HCT116 (cell line): ENCODE measurements at regions not wholly inside any gene's neighbourhood (a gene's known extent, or its start where the extent isn't known, plus 50 kb on each side); places are given as distances from the start of the nearest gene placed in this dataset.

Source experiments
- ATAC-seq: fragments of 200-7000 bp; cut with Tn5 transposase; 2 replicates; pipeline ENCODE4 v1.9.1; 2020; ENCODE audit warnings: mild to moderate bottlenecking, moderate library complexity
- BruUV-seq: library from RNA; stranded (reverse); fragments of 400-500 nt; replicated peaks from 2 replicates; lab custom pipeline; 2021; lab: Mats Ljungman, UMichigan
- CTCF ChIA-PET: fragments of 300-600 bp; sonication (Branson Sonifier 250); formaldehyde crosslinking; loops from one replicate; lab custom pipeline; 2021; ENCODE audit warnings: antibody characterized with exemption; lab: Charles Lee
- POLR2A ChIA-PET: fragments of 300-600, 350-600 bp; sonication (Branson Sonifier 250); formaldehyde crosslinking; loops from one replicate; lab custom pipeline; 2021; ENCODE audit warnings: antibody characterized with exemption; lab: Charles Lee
- RAD21 ChIA-PET, 2 experiments: fragments of 300-600 bp; sonication (Branson Sonifier 250); formaldehyde crosslinking; loops; one replicate each; lab custom pipeline; 2023; ENCODE audit warnings: low total read pairs in 2 of 2; ENCODE audit not compliant: uncharacterized antibody in 2 of 2, unreplicated experiment in 2 of 2, low non-redundant PET in 1 of 2; lab: Charles Lee
- DNase-seq: peaks from one replicate; pipeline ENCODE4 v3.0.0-alpha.2; 2010; ENCODE audit warnings: low read depth, low spot score
- H2AFZ ChIP-seq: fragments of 200-600 bp; shearing (Covaris generic), sonication (generic); 2 replicates; pipeline ENCODE4 v1.6.1; 2017; ENCODE audit warnings: low read depth, mixed run types, mixed read lengths, antibody characterized with exemption, low read length; ENCODE audit not compliant: poor library complexity, severe bottlenecking
- H3K27ac ChIP-seq: 2 replicates; pipeline ENCODE4 v1.5.1; 2012; ENCODE audit warnings: low read depth, low read length
- H3K27me3 ChIP-seq: fragments of 200-600 bp; sonication (generic); 2 replicates; pipeline ENCODE4 v1.6.1; 2016; ENCODE audit warnings: mixed run types, low read length, mixed read lengths; ENCODE audit not compliant: insufficient read depth
- H3K36me3 ChIP-seq, 2 experiments: fragments of 200-500 bp in 1 of 2; fragments of 200-600 bp in 1 of 2; sonication (Bioruptor generic) in 1 of 2; sonication (generic) in 1 of 2; 2 replicates each; pipeline versions ENCODE4 v1.5.1 to v1.6.1; 2014 to 2016; ENCODE audit warnings: low read length in 2 of 2, inconsistent platforms in 1 of 2, mixed read lengths in 1 of 2, mixed run types in 1 of 2; ENCODE audit not compliant: insufficient read depth in 2 of 2, control insufficient read depth in 1 of 2
- H3K4me1 ChIP-seq, 2 experiments: fragments of 200-600 bp in 1 of 2; sonication (generic) in 1 of 2; 2 replicates each; pipeline versions ENCODE4 v1.5.1 to v1.6.1; 2012 to 2017; ENCODE audit warnings: low read length in 2 of 2, inconsistent platforms in 1 of 2, mild to moderate bottlenecking in 1 of 2, mixed read lengths in 1 of 2, mixed run types in 1 of 2, moderate library complexity in 1 of 2; ENCODE audit not compliant: insufficient read depth in 2 of 2, control insufficient read depth in 1 of 2
- H3K4me2 ChIP-seq: fragments of 200-600 bp; sonication (generic); 2 replicates; pipeline ENCODE4 v1.6.1; 2017; ENCODE audit warnings: mixed run types, low read length, mixed read lengths
- H3K4me3 ChIP-seq, 2 experiments: fragments of 200-600 bp in 1 of 2; sonication (generic) in 1 of 2; replicated peaks in 1 of 2; 2 replicates each; pipeline ENCODE4 v1.5.1; 2011 to 2016; ENCODE audit warnings: low read length in 2 of 2, control low read depth in 1 of 2, low read depth in 1 of 2, mild to moderate bottlenecking in 1 of 2, mixed read lengths in 1 of 2, mixed run types in 1 of 2
- H3K79me2 ChIP-seq: fragments of 200-600 bp; sonication (generic); 2 replicates; pipeline ENCODE4 v1.6.1; 2017; ENCODE audit warnings: mild to moderate bottlenecking, mixed run types, low read length, moderate library complexity, mixed read lengths; ENCODE audit not compliant: insufficient read depth
- H3K9ac ChIP-seq: fragments of 200-600 bp; sonication (generic); 2 replicates; pipeline ENCODE4 v1.6.1; 2016; ENCODE audit warnings: low read length, mixed read lengths
- H3K9me2 ChIP-seq: fragments of 200-600 bp; sonication (generic), shearing (Covaris generic); 2 replicates; pipeline ENCODE4 v1.6.1; 2017; ENCODE audit warnings: mixed run types, mild to moderate bottlenecking, moderate library complexity; ENCODE audit not compliant: insufficient read depth
- H3K9me3 ChIP-seq, 2 experiments: fragments of 200-500 bp in 1 of 2; fragments of 200-600 bp in 1 of 2; sonication (Bioruptor generic) in 1 of 2; sonication (generic) in 1 of 2; 2 replicates each; pipeline ENCODE4 v1.6.1; 2014 to 2017; ENCODE audit warnings: low read length in 2 of 2, mixed read lengths in 2 of 2, inconsistent platforms in 1 of 2, low read depth in 1 of 2, mild to moderate bottlenecking in 1 of 2, mixed run types in 1 of 2, moderate library complexity in 1 of 2; ENCODE audit not compliant: control insufficient read depth in 1 of 2, insufficient read depth in 1 of 2
- H4K20me1 ChIP-seq: fragments of 200-600 bp; sonication (generic), shearing (Covaris generic); 2 replicates; pipeline ENCODE4 v1.6.1; 2017; ENCODE audit warnings: mixed run types, mild to moderate bottlenecking, moderate library complexity; ENCODE audit not compliant: insufficient read depth
- CBX3 ChIP-seq: IDR thresholded peaks from 2 replicates; pipeline ENCODE4 v1.6.1; 2012; ENCODE audit warnings: low read depth
- CEBPB ChIP-seq: IDR thresholded peaks from 2 replicates; pipeline ENCODE4 v1.6.1; 2012; ENCODE audit warnings: low read depth
- EGR1 ChIP-seq: IDR thresholded peaks from 2 replicates; pipeline ENCODE4 v1.6.1; 2012; ENCODE audit warnings: low read depth
- EZH2 ChIP-seq: fragments of 200-600 bp; sonication (generic); IDR thresholded peaks from 2 replicates; pipeline ENCODE4 v1.6.1; 2017; ENCODE audit warnings: antibody characterized with exemption, mixed run types
- EZH2phosphoT487 ChIP-seq: fragments of 200-600 bp; IDR thresholded peaks from 2 replicates; pipeline ENCODE4 v1.6.1; 2018; ENCODE audit warnings: antibody characterized with exemption, borderline replicate concordance
- FOSL1 ChIP-seq: IDR thresholded peaks from 2 replicates; pipeline ENCODE4 v1.6.1; 2012; ENCODE audit warnings: low read depth
- MAX ChIP-seq: IDR thresholded peaks from 2 replicates; pipeline ENCODE4 v1.6.1; 2012
- POLR2A ChIP-seq: IDR thresholded peaks from 2 replicates; pipeline ENCODE4 v1.7.0; 2011; ENCODE audit warnings: borderline replicate concordance; ENCODE audit not compliant: insufficient read depth, insufficient read length; ENCODE audit errors: extremely low read depth
- POLR2AphosphoS5 ChIP-seq: IDR thresholded peaks from 2 replicates; pipeline ENCODE4 v1.6.1; 2011; ENCODE audit warnings: mild to moderate bottlenecking, low read depth, low read length, moderate library complexity
- RAD21 ChIP-seq: IDR thresholded peaks from 2 replicates; pipeline ENCODE4 v1.6.1; 2012; ENCODE audit warnings: low read depth, mild to moderate bottlenecking
- REST ChIP-seq: IDR thresholded peaks from 2 replicates; pipeline ENCODE4 v1.6.1; 2012; ENCODE audit warnings: low read depth
- SP1 ChIP-seq: IDR thresholded peaks from 2 replicates; pipeline ENCODE4 v1.6.1; 2012; ENCODE audit warnings: low read depth
- SRF ChIP-seq: IDR thresholded peaks from 2 replicates; pipeline ENCODE4 v1.6.1; 2012; ENCODE audit warnings: low read depth
- TCF7L2 ChIP-seq: IDR thresholded peaks from 2 replicates; pipeline ENCODE4 v1.7.0; 2011; ENCODE audit warnings: borderline replicate concordance, inconsistent platforms; ENCODE audit not compliant: insufficient read depth, insufficient read length; ENCODE audit errors: extremely low read depth
- YY1 ChIP-seq: IDR thresholded peaks from 2 replicates; pipeline ENCODE4 v1.6.1; 2011; ENCODE audit warnings: low read length, low read depth, moderate library complexity, mild to moderate bottlenecking; ENCODE audit not compliant: insufficient replicate concordance; ENCODE audit errors: extremely low read depth
- intact Hi-C: fragments of 100-400 bp; cut with micrococcal nuclease; formaldehyde crosslinking; loops from 2 replicates; pipeline ENCODE4 v1.10.0; 2022
- TF ChIP-seq, protein P1 (sequence below), 3 experiments: fragments of 200-600 bp in 1 of 3; sonication (generic) in 1 of 3; IDR thresholded peaks in 2 of 3; conservative IDR thresholded peaks in 1 of 3; 2 replicates each; pipeline ENCODE4 v1.5.1; 2012 to 2017; ENCODE audit warnings: low read depth in 2 of 3, low read length in 2 of 3, antibody characterized with exemption in 1 of 3, borderline replicate concordance in 1 of 3, control low read depth in 1 of 3, mild to moderate bottlenecking in 1 of 3, mixed read lengths in 1 of 3, mixed run types in 1 of 3, moderate library complexity in 1 of 3; ENCODE audit not compliant: insufficient read depth in 1 of 3

DNA sequence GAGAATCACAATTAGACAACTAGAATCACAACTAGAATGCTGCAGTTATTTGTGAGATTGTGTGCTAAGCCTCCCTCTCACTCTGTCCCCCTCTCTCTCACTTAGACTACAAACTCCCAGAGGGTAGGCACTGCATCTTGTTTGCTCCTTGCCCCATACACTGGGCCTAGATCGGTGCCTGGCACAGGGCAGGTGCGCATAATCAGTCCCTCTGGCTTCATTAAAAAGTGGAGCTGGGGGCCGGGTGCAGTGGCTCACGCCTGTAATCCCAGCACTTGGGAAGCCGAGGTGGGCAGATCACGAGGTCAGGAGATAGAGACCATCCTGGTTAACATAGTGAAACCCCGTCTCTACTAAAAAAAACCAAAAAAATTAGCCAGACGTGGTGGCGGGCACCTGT is 456.8 kb downstream of the MIAT start:
- ATAC-seq, result no peak
- H3K4me1 ChIP-seq, result peaks cover 55 to 67% of the 10 kb centered on the region in 2 experiments
- RAD21 ChIA-PET, result no interaction called here
- CTCF ChIA-PET, result interaction anchor here (0.7 kb wide), 1 partner anchor 748 kb away, joined by 3 read pairs; no protein-coding TSS in a partner anchor
- intact Hi-C loops, result no loop called here
- H2AFZ ChIP-seq, result no peak overlapping the region
- H3K36me3 ChIP-seq, result no peaks in the 10 kb centered on the region
- no peak overlapping the region for H3K9ac ChIP-seq
- 0 out of 2 replicates have a peak, but pooled peaks cover 2% of the 10 kb centered on the region for H3K27me3 ChIP-seq
- no peak overlapping the region for H3K4me3 ChIP-seq
- no peaks in the 10 kb centered on the region for H3K9me2 ChIP-seq
- no TSS peak for BruUV-seq
- 0 out of 2 replicates have a peak overlapping the region, but pooled peaks have one; percentile 64 for H3K4me2 ChIP-seq
- H3K9me3 ChIP-seq, result no peaks in the 10 kb centered on the region
- TF ChIP-seq FOSL1, result no peak
- TF ChIP-seq POLR2AphosphoS5, result no peak
- TF ChIP-seq CBX3, result no peak
- TF ChIP-seq POLR2A, result no peak
- no peak for TF ChIP-seq SRF
- TF ChIP-seq EZH2phosphoT487, result no peak
- no peak for TF ChIP-seq MAX
- TF ChIP-seq CEBPB, result no peak
- TF ChIP-seq SP1, result no peak
- no peak for TF ChIP-seq EZH2
- TF ChIP-seq RAD21, result no peak
- TF ChIP-seq EGR1, result no peak
- TF ChIP-seq, protein P1, sequence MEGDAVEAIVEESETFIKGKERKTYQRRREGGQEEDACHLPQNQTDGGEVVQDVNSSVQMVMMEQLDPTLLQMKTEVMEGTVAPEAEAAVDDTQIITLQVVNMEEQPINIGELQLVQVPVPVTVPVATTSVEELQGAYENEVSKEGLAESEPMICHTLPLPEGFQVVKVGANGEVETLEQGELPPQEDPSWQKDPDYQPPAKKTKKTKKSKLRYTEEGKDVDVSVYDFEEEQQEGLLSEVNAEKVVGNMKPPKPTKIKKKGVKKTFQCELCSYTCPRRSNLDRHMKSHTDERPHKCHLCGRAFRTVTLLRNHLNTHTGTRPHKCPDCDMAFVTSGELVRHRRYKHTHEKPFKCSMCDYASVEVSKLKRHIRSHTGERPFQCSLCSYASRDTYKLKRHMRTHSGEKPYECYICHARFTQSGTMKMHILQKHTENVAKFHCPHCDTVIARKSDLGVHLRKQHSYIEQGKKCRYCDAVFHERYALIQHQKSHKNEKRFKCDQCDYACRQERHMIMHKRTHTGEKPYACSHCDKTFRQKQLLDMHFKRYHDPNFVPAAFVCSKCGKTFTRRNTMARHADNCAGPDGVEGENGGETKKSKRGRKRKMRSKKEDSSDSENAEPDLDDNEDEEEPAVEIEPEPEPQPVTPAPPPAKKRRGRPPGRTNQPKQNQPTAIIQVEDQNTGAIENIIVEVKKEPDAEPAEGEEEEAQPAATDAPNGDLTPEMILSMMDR (IDR thresholded peaks at IDR 0.05 in 2 of 3, conservative IDR thresholded peaks at IDR 0.05 in 1 of 3; ENCODE audit: borderline replicate concordance in 1 of 3, insufficient read depth in 1 of 3, low read depth in 2 of 3, low read length in 2 of 3), result no peak
- TF ChIP-seq YY1, result no peak
- TF ChIP-seq TCF7L2, result no peak
- TF ChIP-seq REST, result no peak
- DNase-seq, result no peak
- POLR2A ChIA-PET, result no interaction called here
- no peaks in the 10 kb centered on the region for H3K79me2 ChIP-seq
- H3K27ac ChIP-seq, result no peak overlapping the region
- H4K20me1 ChIP-seq, result no peaks in the 10 kb centered on the region
